HG03432 (cell line): ENCODE measurements at regions not wholly inside any gene's neighbourhood (a gene's known extent, or its start where the extent isn't known, plus 50 kb on each side); places are given as distances from the start of the nearest gene placed in this dataset.

Experiments used
- ATAC-seq: cut with Tn5 transposase; IDR thresholded peaks from one replicate; pipeline ENCODE4 v1.9.1; 2021; ENCODE audit warnings: mild to moderate bottlenecking, moderate library complexity; ENCODE audit not compliant: unreplicated experiment

- ATAC-seq = no peak
These were observed 153.5 kb downstream of the ARL4C start for GRCh38 chr2:234343372-234343771.

DNA sequence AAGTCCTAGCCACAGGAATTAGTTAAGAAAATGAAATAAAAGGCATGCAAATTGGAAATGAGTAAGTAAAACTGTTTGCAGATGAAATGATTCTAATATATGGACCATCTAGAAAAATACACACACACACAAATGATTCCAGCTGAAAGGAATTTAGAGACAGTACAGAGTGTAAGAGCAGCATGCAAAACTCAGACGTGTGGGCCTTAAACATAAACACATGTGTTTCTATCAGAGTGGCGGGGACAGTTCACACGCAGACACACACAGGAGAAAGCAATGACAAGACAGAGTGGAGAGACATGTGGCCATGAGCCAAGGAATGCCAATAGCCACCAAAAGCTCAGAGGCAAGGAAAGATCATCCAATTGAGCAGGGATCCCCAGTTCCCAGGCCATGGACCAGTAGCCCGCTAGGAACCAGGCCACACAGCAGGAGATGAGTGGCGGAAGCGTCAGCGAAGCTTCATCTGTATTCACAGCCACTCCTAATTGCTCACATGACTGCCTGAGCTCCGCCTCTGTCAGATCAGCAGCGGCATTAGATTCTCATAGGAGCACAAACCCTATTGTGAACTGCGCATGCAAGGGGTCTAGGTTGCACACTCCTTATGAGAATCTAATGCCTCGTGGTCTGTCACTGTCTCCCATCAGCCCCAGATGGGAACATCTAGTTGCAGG lies 155.4 kb downstream of the ARL4C start:
- no peak for ATAC-seq

GRCh38 chr2:234339501-234339900 lies 157.4 kb downstream of the ARL4C start:
- no peak for ATAC-seq

GRCh38 chr2:234339011-234339410 lies 157.9 kb downstream of the ARL4C start:
- ATAC-seq = no peak

- ATAC-seq = no peak
These were observed 161.1 kb downstream of the ARL4C start for GRCh38 chr2:234335661-234336228.

DNA sequence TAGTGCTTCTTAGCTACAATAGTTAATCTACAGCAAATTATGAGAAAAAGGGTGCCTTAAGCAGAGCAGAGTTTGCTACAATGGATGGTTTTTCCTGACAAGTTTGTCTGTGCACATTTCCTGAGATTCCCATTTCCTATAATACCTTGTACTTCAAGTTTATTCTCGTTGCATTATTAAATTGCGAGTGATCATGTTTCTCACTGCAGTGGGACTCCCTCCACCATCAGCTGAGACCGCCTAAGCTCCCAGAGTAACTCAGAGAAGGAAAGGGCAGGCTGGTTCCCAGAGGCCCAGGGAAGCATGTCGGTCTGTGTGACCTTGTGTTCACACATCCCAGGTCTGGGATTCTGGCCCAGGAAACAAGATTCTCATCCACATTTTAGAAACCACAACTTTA lies 162.1 kb downstream of the ARL4C start:
- ATAC-seq = no peak

DNA sequence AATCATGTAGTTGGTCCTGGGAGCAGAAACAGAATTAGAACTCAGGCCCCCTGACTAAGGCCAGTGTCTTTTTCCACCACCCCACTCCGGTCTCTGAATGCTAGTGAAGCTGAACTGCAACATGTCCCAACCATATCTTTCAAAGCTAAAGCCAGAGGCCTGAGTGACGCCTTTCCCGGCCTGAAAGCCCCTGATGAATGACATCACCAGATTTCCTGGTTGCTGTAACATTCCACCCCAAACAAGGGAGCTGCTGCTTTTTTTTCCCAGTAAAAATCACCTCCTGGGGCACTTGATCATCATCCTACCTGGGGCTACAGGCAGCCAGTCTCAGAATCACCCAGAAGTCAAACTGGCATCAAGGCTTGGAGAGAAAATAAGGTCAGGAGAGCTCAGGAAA lies 162.7 kb downstream of the ARL4C start:
- no peak for ATAC-seq

DNA sequence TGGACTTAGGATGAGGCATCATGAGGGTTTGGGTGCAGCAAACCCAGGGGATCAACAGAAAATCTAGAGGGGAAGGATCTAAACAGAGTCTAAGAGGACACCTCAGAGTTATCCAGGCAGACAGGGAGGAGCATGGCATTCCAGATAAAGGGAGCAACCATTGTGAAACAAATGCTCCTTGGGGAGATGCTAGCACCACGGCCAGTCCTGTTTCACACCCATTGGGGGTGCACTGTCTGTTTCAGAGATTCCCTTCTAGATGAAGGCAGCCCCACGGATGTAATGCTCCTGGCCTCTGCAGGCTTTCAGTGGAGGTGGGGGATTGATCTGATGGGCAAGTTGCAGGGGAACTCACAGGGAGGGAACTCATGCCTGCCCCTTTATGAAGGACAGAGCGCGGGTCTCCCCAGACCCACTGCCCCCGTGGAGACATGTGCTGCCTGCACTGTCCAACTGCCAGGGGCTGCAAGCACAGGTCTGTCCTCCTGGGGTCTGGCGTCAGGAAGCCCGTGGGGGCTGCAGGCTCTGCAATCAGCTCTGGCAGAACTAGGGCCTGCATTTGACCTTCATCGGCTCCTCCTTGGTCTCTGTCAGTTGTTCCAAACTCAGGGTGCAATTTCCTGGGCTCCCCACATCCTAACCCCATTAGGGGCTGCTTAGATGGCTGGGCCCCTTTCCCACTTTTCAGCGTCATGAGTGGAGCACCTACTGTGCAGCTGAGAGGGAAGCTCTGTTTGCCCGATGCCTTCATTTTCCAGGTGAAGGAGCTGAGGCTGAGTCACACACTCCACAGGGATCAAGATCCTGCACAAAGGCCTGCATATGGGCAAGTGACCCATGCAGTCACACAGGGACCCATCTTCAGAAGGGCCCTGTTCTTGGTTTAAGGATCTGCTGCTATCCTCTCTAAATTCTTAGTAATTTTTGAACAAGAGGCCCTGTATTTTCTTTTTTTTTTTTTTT lies 163.4 kb downstream of the ARL4C start:
- no peak for ATAC-seq

GRCh38 chr2:234331966-234332365 lies 164.9 kb downstream of the ARL4C start:
- ATAC-seq = no peak

DNA sequence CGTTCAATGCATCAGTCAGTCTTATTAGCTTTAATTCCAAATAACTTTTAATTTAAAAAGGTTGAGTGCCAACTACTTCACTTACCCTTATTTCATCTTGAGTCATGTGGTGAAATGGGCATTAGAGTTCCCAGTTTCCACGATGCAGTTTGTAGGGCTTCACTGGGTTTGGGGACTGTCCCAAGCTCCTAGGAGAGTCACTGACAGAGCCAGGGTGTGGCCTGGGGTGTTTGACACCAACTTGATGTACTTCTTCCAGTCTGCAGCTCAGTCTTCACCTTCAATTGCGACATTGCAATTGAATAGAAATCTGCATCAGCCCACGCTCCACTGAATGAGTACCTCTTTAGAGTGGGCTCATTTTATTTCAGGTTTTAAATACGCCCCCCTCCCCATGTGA lies 165.3 kb downstream of the ARL4C start:
- no peak for ATAC-seq

DNA sequence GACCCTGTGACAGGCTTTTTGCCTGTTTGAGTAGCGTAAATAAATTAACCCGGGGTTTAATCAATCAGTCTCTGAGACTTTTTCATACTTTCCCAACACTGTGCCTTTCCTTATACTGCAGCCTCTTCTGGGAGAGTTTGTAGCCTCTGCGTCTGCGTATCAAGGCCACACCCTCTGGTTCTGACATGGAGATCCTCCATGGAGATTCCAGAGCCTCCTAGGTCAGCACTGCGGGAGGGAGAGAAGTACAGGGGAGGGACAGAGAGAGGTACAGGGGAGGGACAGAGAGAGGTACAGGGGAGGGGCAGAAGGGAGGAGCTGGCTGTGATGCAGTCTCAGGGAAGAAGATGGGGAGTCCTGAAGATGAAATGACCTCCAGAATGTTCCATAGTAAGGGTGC lies 166.0 kb downstream of the ARL4C start:
- no peak for ATAC-seq

DNA sequence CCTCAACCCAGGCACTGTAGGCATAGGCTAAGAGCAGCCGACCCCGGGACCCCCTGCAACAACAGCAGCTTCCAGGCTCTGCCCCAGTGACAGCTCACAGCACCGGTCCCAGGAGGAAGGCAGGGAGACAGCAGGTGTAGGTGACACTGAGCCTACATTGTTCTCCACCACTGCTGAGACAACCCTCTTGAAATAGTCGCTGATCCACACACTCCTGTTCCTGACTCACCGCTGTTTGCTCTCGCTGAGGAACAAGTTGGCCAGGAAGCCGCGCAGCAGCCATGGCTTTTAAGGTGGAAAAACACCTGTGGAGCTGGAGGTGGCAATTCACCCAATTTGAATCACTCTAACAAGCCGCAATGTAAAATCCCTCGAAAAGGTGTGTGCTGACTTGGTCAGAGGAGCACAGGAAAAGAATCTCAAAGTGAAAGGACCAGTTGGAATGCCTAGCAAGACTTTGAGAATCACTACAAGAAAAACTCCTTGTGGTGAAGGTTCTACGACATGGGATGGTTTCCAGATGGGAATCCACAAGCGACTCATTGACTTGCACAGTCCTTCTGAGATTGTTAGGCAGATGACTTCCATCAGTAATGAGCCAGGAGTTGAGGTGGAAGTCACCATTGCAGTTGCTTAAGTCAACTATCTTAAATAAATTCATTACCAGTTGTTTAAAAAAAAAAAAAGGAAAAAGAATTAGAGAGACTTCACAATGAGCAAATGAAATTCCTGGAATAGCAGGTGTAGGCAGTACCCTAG lies 167.5 kb downstream of the ARL4C start:
- ATAC-seq = no peak

GRCh38 chr2:234328444-234328990 lies 168.4 kb downstream of the ARL4C start:
- no peak for ATAC-seq

DNA sequence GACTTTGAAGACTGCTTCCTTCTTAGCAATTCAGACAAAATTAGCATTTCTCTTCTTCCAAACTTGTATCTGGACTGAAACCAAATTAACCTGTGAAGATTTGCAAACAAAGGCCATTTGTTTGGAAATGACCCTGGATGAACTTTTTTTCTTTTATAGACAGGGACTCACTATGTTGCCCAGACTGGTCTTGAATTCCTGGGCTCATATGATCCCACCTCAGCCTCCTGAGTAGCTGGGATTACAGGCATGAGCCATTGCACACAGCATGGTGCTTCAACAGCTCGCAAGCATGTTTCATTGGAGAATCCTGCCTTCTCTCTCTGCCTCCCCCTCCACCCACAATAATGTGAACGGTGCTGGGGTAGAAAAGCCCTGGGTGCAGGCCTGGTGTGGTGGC lies 170.2 kb downstream of the ARL4C start:
- no peak for ATAC-seq

GRCh38 chr2:234324116-234324515 lies 172.8 kb downstream of the ARL4C start:
- ATAC-seq = no peak

GRCh38 chr2:234322766-234323465 lies 174.0 kb downstream of the ARL4C start:
- ATAC-seq = no peak

DNA sequence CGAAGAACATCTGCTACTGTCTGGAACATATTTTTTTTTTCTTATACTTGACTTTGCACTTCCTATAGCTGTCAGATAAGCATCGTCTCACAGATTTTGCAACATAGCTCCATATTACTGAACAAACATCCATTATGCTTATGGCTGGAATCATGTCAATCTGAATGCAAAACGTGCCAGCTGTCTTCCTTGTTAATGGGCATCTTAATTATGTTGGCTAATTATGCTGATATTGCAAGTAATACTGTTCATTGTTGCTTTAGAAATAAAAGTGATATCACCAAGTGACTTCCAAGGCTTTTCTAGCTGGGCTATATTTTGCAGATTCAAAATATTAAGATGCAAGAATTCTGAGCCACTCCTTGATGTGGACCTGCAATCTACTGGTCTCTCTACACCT lies 176.8 kb downstream of the ARL4C start:
- ATAC-seq = no peak

GRCh38 chr2:234318361-234318760 lies 178.5 kb downstream of the ARL4C start:
- no peak for ATAC-seq

DNA sequence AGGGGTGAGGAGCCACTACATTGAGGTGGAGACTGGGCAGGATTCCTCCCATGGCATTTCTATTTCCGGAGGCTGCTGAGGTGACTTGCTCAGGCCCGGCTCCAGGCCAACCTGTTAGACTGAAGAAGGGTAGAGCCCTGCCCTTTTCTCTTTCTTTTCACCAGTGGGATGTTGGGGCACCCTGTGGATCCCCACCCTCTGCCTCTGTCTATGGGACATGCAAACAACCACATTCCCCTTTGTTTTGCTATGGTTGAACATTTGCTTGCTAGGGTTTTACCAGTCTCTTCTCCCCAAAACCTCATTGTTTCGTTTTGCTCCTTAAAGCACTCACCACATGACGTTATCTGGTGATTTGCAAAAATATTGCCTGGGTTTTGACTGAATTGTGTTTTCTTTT lies 183.3 kb downstream of the ARL4C start:
- ATAC-seq = no peak

GRCh38 chr2:234310166-234310565 lies 186.7 kb downstream of the ARL4C start:
- ATAC-seq = no peak
